ENCODE measurements at regions not wholly inside any gene's neighbourhood (a gene's known extent, or its start where the extent isn't known, plus 50 kb on each side); places are given as distances from the start of the nearest gene placed in this dataset.
"Not testable (repeated sequence)": the region's sequence is repeated elsewhere in the genome, so short reads cannot be mapped to it uniquely, and the experiment has no call there.

GRCh38 chr1:104136621-104137020 lies 386.9 kb downstream of the AMY1C start:
- DNase-seq (ENCODE audit: low spot score) = no peak
- FAIRE-seq = no peak

- peak; percentile 40 for FAIRE-seq
- no peak for DNase-seq (ENCODE audit: low spot score)
Measured at GRCh38 chr1:104156738-104157137, 407.0 kb downstream of the AMY1C start.

GRCh38 chr1:104163912-104164476 lies 414.3 kb downstream of the AMY1C start:
- DNase-seq (ENCODE audit: low spot score) = no peak

GRCh38 chr1:104172243-104172681 lies 422.6 kb downstream of the AMY1C start:
- FAIRE-seq (no peak), DNase-seq (ENCODE audit: low spot score) (no peak)

More at GRCh38 chr1:104163912-104164476, 414.3 kb downstream of the AMY1C start:
- no peak for FAIRE-seq

- no peak for DNase-seq (ENCODE audit: low spot score)
- no peak for FAIRE-seq
Measured at GRCh38 chr1:104182251-104182650, 432.6 kb downstream of the AMY1C start.

GRCh38 chr1:104189207-104189606 lies 439.5 kb downstream of the AMY1C start:
- DNase-seq (ENCODE audit: low spot score) (no peak), FAIRE-seq (no peak)

GRCh38 chr1:104190821-104191220 lies 441.1 kb downstream of the AMY1C start:
- DNase-seq (ENCODE audit: low spot score) (no peak), FAIRE-seq (no peak)

GRCh38 chr1:104195395-104195794 lies 445.7 kb downstream of the AMY1C start:
- DNase-seq (ENCODE audit: low spot score) (peak; percentile 61), FAIRE-seq (peak; percentile 9)

GRCh38 chr1:104196136-104196535 lies 446.4 kb downstream of the AMY1C start:
- DNase-seq (ENCODE audit: low spot score) = no peak
- FAIRE-seq = no peak

GRCh38 chr1:104197516-104197915 lies 447.8 kb downstream of the AMY1C start:
- FAIRE-seq (no peak), DNase-seq (ENCODE audit: low spot score) (no peak)

GRCh38 chr1:104212239-104212638 lies 462.5 kb downstream of the AMY1C start:
- FAIRE-seq = no peak
- DNase-seq (ENCODE audit: low spot score) = no peak

GRCh38 chr1:104217395-104217986 lies 467.8 kb downstream of the AMY1C start:
- not testable (repeated sequence) for FAIRE-seq; DNase-seq (ENCODE audit: low spot score)

GRCh38 chr1:104229860-104230259 lies 480.2 kb downstream of the AMY1C start:
- no peak for FAIRE-seq
- no peak for DNase-seq (ENCODE audit: low spot score)

- FAIRE-seq (no peak), DNase-seq (ENCODE audit: low spot score) (no peak)
Measured at GRCh38 chr1:104231676-104232075, 482.0 kb downstream of the AMY1C start.

GRCh38 chr1:104235141-104235540 lies 485.4 kb downstream of the AMY1C start:
- no peak for FAIRE-seq

GRCh38 chr1:104238991-104239390 lies 489.3 kb downstream of the AMY1C start:
- FAIRE-seq (no peak), DNase-seq (ENCODE audit: low spot score) (no peak)

More at GRCh38 chr1:104235141-104235540, 485.4 kb downstream of the AMY1C start:
- DNase-seq (ENCODE audit: low spot score) = no peak

GRCh38 chr1:104248385-104248784 lies 498.7 kb downstream of the AMY1C start:
- DNase-seq (ENCODE audit: low spot score) = no peak
- no peak for FAIRE-seq

- FAIRE-seq (no peak), DNase-seq (ENCODE audit: low spot score) (no peak)
Measured at GRCh38 chr1:104259481-104259880, 509.8 kb downstream of the AMY1C start.

GRCh38 chr1:104263110-104263509 lies 513.4 kb downstream of the AMY1C start:
- FAIRE-seq; DNase-seq (ENCODE audit: low spot score): not testable (repeated sequence)

GRCh38 chr1:104264521-104264920 lies 514.8 kb downstream of the AMY1C start:
- DNase-seq (ENCODE audit: low spot score) (no peak), FAIRE-seq (no peak)

- DNase-seq (ENCODE audit: low spot score) = no peak
- FAIRE-seq = no peak
Measured at GRCh38 chr1:104265163-104265562, 515.5 kb downstream of the AMY1C start.

- DNase-seq (ENCODE audit: low spot score) (no peak), FAIRE-seq (no peak)
Measured at GRCh38 chr1:104266612-104267011, 516.9 kb downstream of the AMY1C start.

GRCh38 chr1:104288322-104288721 lies 538.6 kb downstream of the AMY1C start:
- FAIRE-seq; DNase-seq (ENCODE audit: low spot score): not testable (repeated sequence)

Data from urothelium cell line (cell line).